ENCODE measurements at regions not wholly inside any gene's neighbourhood (a gene's known extent, or its start where the extent isn't known, plus 50 kb on each side); places are given as distances from the start of the nearest gene placed in this dataset.

GRCh38 chr2:5467178-5467905 is 224.8 kb upstream of the SOX11 start:
- DNase-seq: no peak

GRCh38 chr2:5472673-5473072 is 219.5 kb upstream of the SOX11 start:
- DNase-seq: no peak

- no peak for DNase-seq
Measured at GRCh38 chr2:5473635-5474034, 218.5 kb upstream of the SOX11 start.

GRCh38 chr2:5474716-5475115 is 217.5 kb upstream of the SOX11 start:
- no peak for DNase-seq

GRCh38 chr2:5479265-5479928 is 212.8 kb upstream of the SOX11 start:
- DNase-seq: no peak

GRCh38 chr2:5482929-5483331 is 209.3 kb upstream of the SOX11 start:
- DNase-seq: peak; percentile 81

- no peak for DNase-seq
Measured at GRCh38 chr2:5484868-5485267, 207.3 kb upstream of the SOX11 start.

- no peak for DNase-seq
Measured at GRCh38 chr2:5491523-5491922, 200.7 kb upstream of the SOX11 start.

GRCh38 chr2:5493256-5493655 is 198.9 kb upstream of the SOX11 start:
- no peak for DNase-seq

- no peak for DNase-seq
Measured at GRCh38 chr2:5494212-5494611, 198.0 kb upstream of the SOX11 start.

GRCh38 chr2:5495586-5495985 is 196.6 kb upstream of the SOX11 start:
- no peak for DNase-seq

- DNase-seq: no peak
Measured at GRCh38 chr2:5497874-5498273, 194.3 kb upstream of the SOX11 start.

GRCh38 chr2:5501807-5502206 is 190.4 kb upstream of the SOX11 start:
- DNase-seq: no peak

GRCh38 chr2:5502385-5502784 is 189.8 kb upstream of the SOX11 start:
- DNase-seq: no peak

- no peak for DNase-seq
Measured at GRCh38 chr2:5504756-5505155, 187.4 kb upstream of the SOX11 start.

- no peak for DNase-seq
Measured at GRCh38 chr2:5507367-5507766, 184.8 kb upstream of the SOX11 start.

- DNase-seq: no peak
Measured at GRCh38 chr2:5509362-5509761, 182.8 kb upstream of the SOX11 start.

- DNase-seq: no peak
Measured at GRCh38 chr2:5510082-5510481, 182.1 kb upstream of the SOX11 start.

GRCh38 chr2:5515693-5516092 is 176.5 kb upstream of the SOX11 start:
- no peak for DNase-seq

GRCh38 chr2:5519286-5519685 is 172.9 kb upstream of the SOX11 start:
- no peak for DNase-seq

GRCh38 chr2:5520463-5520972 is 171.7 kb upstream of the SOX11 start:
- peak; percentile 54 for DNase-seq

- DNase-seq: no peak
Measured at GRCh38 chr2:5521461-5521860, 170.7 kb upstream of the SOX11 start.

GRCh38 chr2:5524551-5524950 is 167.6 kb upstream of the SOX11 start:
- DNase-seq: no peak

GRCh38 chr2:5528706-5529105 is 163.5 kb upstream of the SOX11 start:
- DNase-seq: no peak
